HUES48 (cell line): ENCODE measurements at regions not wholly inside any gene's neighbourhood (a gene's known extent, or its start where the extent isn't known, plus 50 kb on each side); places are given as distances from the start of the nearest gene placed in this dataset.

Source experiments
- H3K27ac ChIP-seq: one replicate; pipeline ENCODE4 v1.7.0; 2013; ENCODE audit warnings: low read depth, low read length, inconsistent platforms
- H3K27me3 ChIP-seq: 2 replicates; pipeline ENCODE4 v1.6.1; 2013; ENCODE audit warnings: mild to moderate bottlenecking, low read length; ENCODE audit not compliant: control insufficient read depth, insufficient read depth
- H3K36me3 ChIP-seq: 2 replicates; pipeline ENCODE4 v1.6.1; 2013; ENCODE audit warnings: low read length; ENCODE audit not compliant: control insufficient read depth, insufficient read depth
- H3K4me1 ChIP-seq: 2 replicates; pipeline ENCODE4 v1.6.1; 2013; ENCODE audit warnings: mild to moderate bottlenecking, low read length; ENCODE audit not compliant: control insufficient read depth, insufficient read depth
- H3K4me3 ChIP-seq: 2 replicates; pipeline ENCODE4 v1.5.1; 2013; ENCODE audit warnings: mild to moderate bottlenecking, low read depth, low read length
- H3K9ac ChIP-seq: 2 replicates; pipeline ENCODE4 v1.6.1; 2013; ENCODE audit warnings: mild to moderate bottlenecking, low read depth, low read length, moderate library complexity
- H3K9me3 ChIP-seq: 2 replicates; pipeline ENCODE4 v1.6.1; 2013; ENCODE audit warnings: low read length; ENCODE audit not compliant: control insufficient read depth, insufficient read depth

GRCh38 chr3:104742044-104742443, 624.7 kb upstream of the ALCAM start:
- Histone ChIP-seq H3K27me3 (no peaks in the 10 kb centered on the region), H3K36me3 (no peaks in the 10 kb centered on the region), H3K9ac (no peak overlapping the region), H3K4me1 (no peaks in the 10 kb centered on the region), H3K4me3 (no peak overlapping the region), H3K9me3 (no peaks in the 10 kb centered on the region), H3K27ac (no peak overlapping the region)

GRCh38 chr3:104745313-104745712, 621.4 kb upstream of the ALCAM start:
- H3K4me3 ChIP-seq = no peak overlapping the region
- no peak overlapping the region for H3K27ac ChIP-seq
- no peaks in the 10 kb centered on the region for H3K27me3 ChIP-seq
- H3K36me3 ChIP-seq = no peaks in the 10 kb centered on the region
- no peak overlapping the region for H3K9ac ChIP-seq
- no peaks in the 10 kb centered on the region for H3K9me3 ChIP-seq
- H3K4me1 ChIP-seq = no peaks in the 10 kb centered on the region

GRCh38 chr3:104746056-104746455, 620.7 kb upstream of the ALCAM start:
- Histone ChIP-seq H3K27me3 (no peaks in the 10 kb centered on the region), H3K9ac (no peak overlapping the region), H3K27ac (no peak overlapping the region), H3K4me3 (no peak overlapping the region), H3K9me3 (no peaks in the 10 kb centered on the region), H3K36me3 (no peaks in the 10 kb centered on the region), H3K4me1 (no peaks in the 10 kb centered on the region)

GRCh38 chr3:104750581-104750980, 616.1 kb upstream of the ALCAM start:
- Histone ChIP-seq H3K9ac (no peak overlapping the region), H3K9me3 (no peaks in the 10 kb centered on the region), H3K4me1 (no peaks in the 10 kb centered on the region), H3K36me3 (no peaks in the 10 kb centered on the region), H3K4me3 (no peak overlapping the region), H3K27me3 (no peaks in the 10 kb centered on the region), H3K27ac (no peak overlapping the region)

GRCh38 chr3:104755791-104756190, 610.9 kb upstream of the ALCAM start:
- no peaks in the 10 kb centered on the region for H3K9me3 ChIP-seq
- no peak overlapping the region for H3K27ac ChIP-seq

GRCh38 chr3:104763007-104763406, 603.7 kb upstream of the ALCAM start:
- Histone ChIP-seq H3K27ac (no peak overlapping the region), H3K9ac (no peak overlapping the region), H3K27me3 (no peaks in the 10 kb centered on the region), H3K4me1 (no peaks in the 10 kb centered on the region; the same call in 1 of the 2 replicates), H3K9me3 (no peaks in the 10 kb centered on the region), H3K4me3 (no peak overlapping the region), H3K36me3 (no peaks in the 10 kb centered on the region)

More at GRCh38 chr3:104755791-104756190, 610.9 kb upstream of the ALCAM start:
- Histone ChIP-seq H3K4me1 (no peaks in the 10 kb centered on the region), H3K9ac (no peak overlapping the region), H3K27me3 (no peaks in the 10 kb centered on the region), H3K36me3 (no peaks in the 10 kb centered on the region), H3K4me3 (no peak overlapping the region)

GRCh38 chr3:104764496-104764895, 602.2 kb upstream of the ALCAM start:
- H3K36me3 ChIP-seq = no peaks in the 10 kb centered on the region

GRCh38 chr3:104768886-104769285, 597.8 kb upstream of the ALCAM start:
- H3K9me3 ChIP-seq = no peaks in the 10 kb centered on the region
- no peak overlapping the region for H3K27ac ChIP-seq
- no peaks in the 10 kb centered on the region for H3K27me3 ChIP-seq
- H3K4me1 ChIP-seq = no peaks in the 10 kb centered on the region
- H3K9ac ChIP-seq = no peak overlapping the region
- no peak overlapping the region for H3K4me3 ChIP-seq
- no peaks in the 10 kb centered on the region for H3K36me3 ChIP-seq

More at GRCh38 chr3:104764496-104764895, 602.2 kb upstream of the ALCAM start:
- Histone ChIP-seq H3K27ac (no peak overlapping the region), H3K9ac (no peak overlapping the region), H3K27me3 (no peaks in the 10 kb centered on the region), H3K9me3 (no peaks in the 10 kb centered on the region), H3K4me3 (no peak overlapping the region), H3K4me1 (no peaks in the 10 kb centered on the region; the same call in 1 of the 2 replicates)

GRCh38 chr3:104779324-104779723, 587.4 kb upstream of the ALCAM start:
- Histone ChIP-seq H3K36me3 (no peaks in the 10 kb centered on the region), H3K9me3 (no peaks in the 10 kb centered on the region; the same call in 1 of the 2 replicates), H3K9ac (no peak overlapping the region), H3K27ac (no peak overlapping the region), H3K27me3 (no peaks in the 10 kb centered on the region), H3K4me3 (no peak overlapping the region), H3K4me1 (peaks cover 7% of the 10 kb centered on the region; the same call in 1 of the 2 replicates)

GRCh38 chr3:104781112-104781511, 585.6 kb upstream of the ALCAM start:
- Histone ChIP-seq H3K27me3 (no peaks in the 10 kb centered on the region), H3K9me3 (no peaks in the 10 kb centered on the region; the same call in 1 of the 2 replicates), H3K27ac (no peak overlapping the region), H3K9ac (no peak overlapping the region), H3K4me1 (peaks cover 7% of the 10 kb centered on the region; the same call in 1 of the 2 replicates), H3K4me3 (no peak overlapping the region), H3K36me3 (no peaks in the 10 kb centered on the region)

GRCh38 chr3:104785947-104786346, 580.8 kb upstream of the ALCAM start:
- Histone ChIP-seq H3K27ac (no peak overlapping the region), H3K36me3 (no peaks in the 10 kb centered on the region), H3K27me3 (no peaks in the 10 kb centered on the region), H3K9me3 (no peaks in the 10 kb centered on the region), H3K9ac (no peak overlapping the region), H3K4me1 (peaks cover 2% of the 10 kb centered on the region; the same call in 1 of the 2 replicates), H3K4me3 (no peak overlapping the region)

- no peaks in the 10 kb centered on the region for H3K9me3 ChIP-seq
- no peak overlapping the region for H3K9ac ChIP-seq
- H3K36me3 ChIP-seq = no peaks in the 10 kb centered on the region
- no peaks in the 10 kb centered on the region for H3K4me1 ChIP-seq
- no peak overlapping the region for H3K4me3 ChIP-seq
- no peak overlapping the region for H3K27ac ChIP-seq
- H3K27me3 ChIP-seq = no peaks in the 10 kb centered on the region
Measured at GRCh38 chr3:104787306-104787705, 579.4 kb upstream of the ALCAM start.
